SK-N-SH treated with all-trans-retinoic acid at 6 μM for 48 hours (cell line): ENCODE measurements at regions not wholly inside any gene's neighbourhood (a gene's known extent, or its start where the extent isn't known, plus 50 kb on each side); places are given as distances from the start of the nearest gene placed in this dataset.

Experiments used
- ATAC-seq: fragments of 200-7000 bp; cut with Tn5 transposase; 3 replicates; pipeline ENCODE4 v1.9.1; 2020; ENCODE audit warnings: mild to moderate bottlenecking, moderate library complexity
- ARNTL ChIP-seq: fragments of 450-650 bp; formaldehyde crosslinking; IDR thresholded peaks from 2 replicates; pipeline ENCODE4 v1.5.0; 2020; ENCODE audit warnings: low read depth, mild to moderate bottlenecking, moderate library complexity, borderline replicate concordance
- CREB5 ChIP-seq: fragments of 250-450 bp; sonication (Bioruptor Pico); IDR thresholded peaks from 2 replicates; pipeline ENCODE4 v1.5.1; 2020; ENCODE audit warnings: low read depth, mild to moderate bottlenecking, moderate library complexity
- CSDC2 ChIP-seq: fragments of 250-450 bp; sonication (Bioruptor Pico); IDR thresholded peaks from 2 replicates; pipeline ENCODE4 v1.5.0; 2020; ENCODE audit warnings: mild to moderate bottlenecking, moderate library complexity
- CSRNP3 ChIP-seq: fragments of 250-450 bp; sonication (Bioruptor Pico); IDR thresholded peaks from 2 replicates; pipeline ENCODE4 v1.5.1; 2021; ENCODE audit warnings: mild to moderate bottlenecking, moderate library complexity
- ESRRG ChIP-seq: fragments of 250-450 bp; sonication (Bioruptor Pico); IDR thresholded peaks from 2 replicates; pipeline ENCODE4 v1.6.1; 2021; ENCODE audit warnings: mild to moderate bottlenecking
- PATZ1 ChIP-seq: fragments of 250-450 bp; sonication (Bioruptor Pico); IDR thresholded peaks from 2 replicates; pipeline ENCODE4 v1.8.0; 2020; ENCODE audit warnings: mild to moderate bottlenecking, moderate library complexity, borderline replicate concordance
- POU6F1 ChIP-seq: fragments of 250-450 bp; sonication (Bioruptor Pico); IDR thresholded peaks from 2 replicates; pipeline ENCODE4 v1.8.0; 2021; ENCODE audit warnings: low read depth, mild to moderate bottlenecking, moderate library complexity, borderline replicate concordance
- PPARA ChIP-seq: fragments of 250-450 bp; sonication (Bioruptor Pico); IDR thresholded peaks from 2 replicates; pipeline ENCODE4 v1.5.0; 2020; ENCODE audit warnings: mild to moderate bottlenecking, borderline replicate concordance
- RARB ChIP-seq: fragments of 250-450 bp; sonication (Bioruptor Pico); IDR thresholded peaks from 2 replicates; pipeline ENCODE4 v1.8.0; 2021; ENCODE audit warnings: mild to moderate bottlenecking, moderate library complexity
- SNAI2 ChIP-seq: fragments of 250-450 bp; sonication (Bioruptor Pico); IDR thresholded peaks from 2 replicates; pipeline ENCODE4 v1.5.0; 2020; ENCODE audit warnings: mild to moderate bottlenecking, moderate library complexity
- TCF4 ChIP-seq: fragments of 250-450 bp; sonication (Bioruptor Pico); IDR thresholded peaks from 2 replicates; pipeline ENCODE4 v1.8.0; 2021; ENCODE audit warnings: mild to moderate bottlenecking, moderate library complexity, borderline replicate concordance
- TSHZ2 ChIP-seq: fragments of 250-450 bp; sonication (Bioruptor Pico); IDR thresholded peaks from 2 replicates; pipeline ENCODE4 v1.5.0; 2020; ENCODE audit warnings: mild to moderate bottlenecking, moderate library complexity
- ZC3H10 ChIP-seq: fragments of 250-450 bp; sonication (Bioruptor Pico); IDR thresholded peaks from 2 replicates; pipeline ENCODE4 v1.5.1; 2021; ENCODE audit warnings: mild to moderate bottlenecking, moderate library complexity
- ZFP3 ChIP-seq: fragments of 250-450 bp; sonication (Bioruptor Pico); IDR thresholded peaks from 2 replicates; pipeline ENCODE4 v1.5.0; 2020; ENCODE audit warnings: mild to moderate bottlenecking, moderate library complexity
- ZNF565 ChIP-seq: fragments of 450-650 bp; formaldehyde crosslinking; conservative IDR thresholded peaks from 2 replicates; pipeline ENCODE4 v1.5.0; 2020; ENCODE audit warnings: low read depth, mild to moderate bottlenecking, moderate library complexity

GRCh38 chr9:108586471-108587139 is 269.2 kb downstream of the ACTL7B start:
- no peak for TF ChIP-seq POU6F1 (CRISPR knock-in tag)
- no peak for TF ChIP-seq RARB (CRISPR knock-in tag)
- no peak for TF ChIP-seq ARNTL
- TF ChIP-seq TSHZ2 (CRISPR knock-in tag): no peak
- TF ChIP-seq CREB5 (CRISPR knock-in tag): no peak
- TF ChIP-seq ZFP3 (CRISPR knock-in tag): no peak
- no peak for TF ChIP-seq PPARA
- TF ChIP-seq CSDC2: no peak
- no peak for TF ChIP-seq ZC3H10
- TF ChIP-seq TCF4 (CRISPR knock-in tag): no peak
- TF ChIP-seq ZNF565 (CRISPR knock-in tag): no peak
- ATAC-seq: no peak

GRCh38 chr9:108584860-108585259 is 270.9 kb downstream of the ACTL7B start:
- no peak for ATAC-seq
- TF ChIP-seq PPARA (no peak), ESRRG (no peak)

DNA sequence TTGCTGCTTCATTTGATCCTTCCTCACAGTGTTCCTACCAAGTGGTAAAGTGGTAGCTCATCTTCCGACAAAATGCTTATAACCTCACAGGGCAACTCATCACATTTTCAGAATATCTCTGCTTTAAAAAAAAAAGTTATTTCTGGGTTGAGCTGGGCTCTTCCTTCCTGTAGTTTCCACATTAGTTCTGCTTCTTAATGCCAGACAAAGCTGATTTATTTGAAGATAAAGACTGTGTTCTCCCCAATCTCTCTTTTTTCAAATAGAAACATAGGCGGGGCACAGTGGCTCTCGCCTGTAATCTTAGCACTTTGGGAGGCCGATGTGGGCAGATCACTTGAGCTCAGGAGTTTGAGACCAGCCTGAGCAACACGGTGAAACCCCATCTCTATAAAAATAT is 273.1 kb downstream of the ACTL7B start:
- no peak for TF ChIP-seq ZFP3 (CRISPR knock-in tag)
- no peak for ATAC-seq

DNA sequence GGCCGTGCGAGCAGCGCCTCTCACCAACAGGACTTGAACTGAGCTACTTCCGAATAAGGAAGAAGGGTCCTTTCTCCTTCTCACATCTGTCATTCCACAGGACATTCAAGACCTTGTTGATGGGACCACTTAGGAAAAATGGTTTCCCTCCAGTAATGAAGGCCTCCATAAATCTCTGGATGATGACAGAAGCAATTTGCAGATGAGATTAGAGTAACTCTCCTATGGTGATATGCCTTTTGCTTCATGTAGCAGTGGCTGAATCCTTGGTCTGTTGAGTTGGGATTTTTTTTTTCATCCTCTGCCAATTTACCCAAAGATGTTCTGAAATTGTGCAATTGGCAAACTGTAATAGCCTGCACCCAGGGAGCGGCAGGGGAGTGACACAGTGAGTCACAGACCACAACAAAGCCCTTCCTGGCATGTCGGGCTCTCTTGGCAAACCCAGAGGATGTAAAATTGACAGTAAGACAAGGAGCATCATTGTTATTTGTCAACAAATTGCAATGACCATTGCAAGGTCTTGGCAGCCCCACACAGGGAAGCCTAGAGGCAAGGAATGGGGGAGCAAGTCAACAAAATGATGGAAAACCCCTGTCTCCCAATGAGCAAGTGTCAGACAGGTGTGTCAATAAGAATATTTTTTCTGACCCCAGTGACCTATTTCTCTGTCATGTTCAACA is 275.9 kb downstream of the ACTL7B start:
- TF ChIP-seq TCF4 (CRISPR knock-in tag) (no peak), ZC3H10 (no peak), RARB (CRISPR knock-in tag) (no peak), PATZ1 (CRISPR knock-in tag) (no peak), POU6F1 (CRISPR knock-in tag) (no peak), CSRNP3 (no peak), SNAI2 (CRISPR knock-in tag) (no peak)
- ATAC-seq: no peak
